Spleen (tissue), 11 donors: ENCODE measurements at regions not wholly inside any gene's neighbourhood (a gene's known extent, or its start where the extent isn't known, plus 50 kb on each side); places are given as distances from the start of the nearest gene placed in this dataset.

Experiments used
- DNase-seq: peaks from one replicate; pipeline ENCODE4 v3.0.0-alpha.2; 2020
- H3K27ac ChIP-seq, 8 donors: fragments of 200-600 bp; sonication (generic) in 7 of 8; 1 replicate in 4 of 8; 2 replicates in 4 of 8; pipeline versions ENCODE4 v1.5.0 to v1.8.0; 2016 to 2021; ENCODE audit warnings: inconsistent platforms in 4 of 8, mild to moderate bottlenecking in 4 of 8, moderate library complexity in 1 of 8
- H3K27me3 ChIP-seq, 7 donors: fragments of 200-600 bp; sonication (generic) in 6 of 7; replicated peaks in 1 of 7; 1 replicate in 4 of 7; 2 replicates in 3 of 7; pipeline versions ENCODE4 v1.5.0 to v1.8.0; 2016 to 2021; ENCODE audit warnings: inconsistent platforms in 3 of 7, mild to moderate bottlenecking in 1 of 7
- H3K36me3 ChIP-seq, 6 donors: fragments of 200-600 bp; sonication (generic) in 5 of 6; 1 replicate in 4 of 6; 2 replicates in 2 of 6; pipeline versions ENCODE4 v1.5.0 to v1.8.0; 2016 to 2021; ENCODE audit warnings: inconsistent platforms in 2 of 6
- H3K4me1 ChIP-seq, 6 donors: fragments of 200-600 bp; sonication (generic) in 5 of 6; 1 replicate in 3 of 6; 2 replicates in 3 of 6; pipeline versions ENCODE4 v1.5.0 to v1.8.0; 2016 to 2021; ENCODE audit warnings: inconsistent platforms in 3 of 6
- H3K4me3 ChIP-seq, 8 donors: fragments of 200-600 bp; sonication (generic) in 7 of 8; 1 replicate in 4 of 8; 2 replicates in 4 of 8; pipeline versions ENCODE4 v1.5.0 to v1.8.0; 2016 to 2021; ENCODE audit warnings: inconsistent platforms in 4 of 8, mild to moderate bottlenecking in 4 of 8, moderate library complexity in 2 of 8
- H3K9me3 ChIP-seq, 8 donors: fragments of 200-600 bp; sonication (generic) in 7 of 8; 1 replicate in 4 of 8; 2 replicates in 4 of 8; pipeline versions ENCODE4 v1.5.0 to v1.8.0; 2016 to 2021; ENCODE audit warnings: inconsistent platforms in 4 of 8
- POLR2A ChIP-seq, 3 donors: fragments of 450-650 bp; IDR thresholded peaks; one replicate each; pipeline ENCODE4 v1.5.1; 2017; ENCODE audit warnings: antibody characterized with exemption in 3 of 3, mild to moderate bottlenecking in 1 of 3
- POLR2AphosphoS5 ChIP-seq, 3 donors: sonication (generic); formaldehyde crosslinking; IDR thresholded peaks; one replicate each; pipeline ENCODE4 v1.5.1; 2017; ENCODE audit warnings: antibody characterized with exemption in 3 of 3
- WGBS, 5 donors: extraction: QIAGEN DNeasy Blood & Tissue Kit in 3 of 5; methylation state at CpG; one replicate each; pipeline versions ENCODE4 v1.1.5 to v1.1.7; 2013 to 2018; 5-methylcytosine and 5-hydroxymethylcytosine counted together
- intact Hi-C: fragments of 100-400 bp; cut with DNase I; formaldehyde crosslinking; loops from one replicate; pipeline ENCODE4 v1.15.0; 2023; ENCODE audit warnings: low total_unique reads
- TF ChIP-seq, protein P1 (sequence below), 11 experiments: fragments of 200-600 bp in 7 of 11; fragments of 450-650 bp in 4 of 11; sonication (generic) in 4 of 11; IDR thresholded peaks in 8 of 11; conservative IDR thresholded peaks in 3 of 11; 1 replicate in 7 of 11; 2 replicates in 4 of 11; pipeline versions ENCODE4 v1.4.0 to v1.8.0; 2016 to 2021; ENCODE audit warnings: antibody characterized with exemption in 11 of 11, inconsistent platforms in 4 of 11, mild to moderate bottlenecking in 1 of 11
- donor health status: healthy with polysubstance abuse.
- donor health status: DM: no; HTN: no; CAD: no; lungs with moderate emphysema.
- donor health status: DM: no; HTN: no; CAD: no.
- donor health status: Bipolar disorder and iron deficiency.
- donor health status: healthy.
- donor health status: DM: no; HTN: no; CAD: no.
- donor health status: DM: yes; HTN: yes; CAD: no.

DNA sequence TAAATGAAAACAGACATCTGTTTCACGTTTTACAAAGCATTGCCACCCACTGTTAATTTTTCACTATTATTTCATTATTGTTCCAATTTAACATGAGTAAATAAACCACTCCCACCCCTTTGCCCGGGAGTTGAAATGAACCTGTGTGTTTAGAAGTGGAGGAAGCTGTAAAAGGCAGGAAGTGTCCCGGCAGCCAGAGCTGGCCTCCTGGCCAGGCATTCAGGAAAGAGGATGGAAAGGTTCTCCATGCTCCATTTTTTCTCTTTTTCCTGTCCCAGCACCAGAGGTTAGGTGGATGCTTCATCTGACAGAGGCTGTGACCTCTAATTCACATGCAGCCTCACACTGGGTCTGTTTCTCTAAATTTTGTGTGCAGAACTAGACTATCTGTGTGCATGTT, 55.5 kb upstream of the LNX1 start:
- Histone ChIP-seq H3K27me3 (no peaks in the 10 kb centered on the region), H3K4me3 (no peak overlapping the region), H3K27ac (no peak overlapping the region), H3K36me3 (no peaks in the 10 kb centered on the region), H3K4me1 (peaks cover 0 to 7% (median 0%) of the 10 kb centered on the region in 6 donors), H3K9me3 (no peaks in the 10 kb centered on the region)
- intact Hi-C loops: no loop called here
- WGBS, 5 donors: 11 to 31% (median 16%) methylated on average over 3 of the region's 3 CpGs
- TF ChIP-seq, protein P1, sequence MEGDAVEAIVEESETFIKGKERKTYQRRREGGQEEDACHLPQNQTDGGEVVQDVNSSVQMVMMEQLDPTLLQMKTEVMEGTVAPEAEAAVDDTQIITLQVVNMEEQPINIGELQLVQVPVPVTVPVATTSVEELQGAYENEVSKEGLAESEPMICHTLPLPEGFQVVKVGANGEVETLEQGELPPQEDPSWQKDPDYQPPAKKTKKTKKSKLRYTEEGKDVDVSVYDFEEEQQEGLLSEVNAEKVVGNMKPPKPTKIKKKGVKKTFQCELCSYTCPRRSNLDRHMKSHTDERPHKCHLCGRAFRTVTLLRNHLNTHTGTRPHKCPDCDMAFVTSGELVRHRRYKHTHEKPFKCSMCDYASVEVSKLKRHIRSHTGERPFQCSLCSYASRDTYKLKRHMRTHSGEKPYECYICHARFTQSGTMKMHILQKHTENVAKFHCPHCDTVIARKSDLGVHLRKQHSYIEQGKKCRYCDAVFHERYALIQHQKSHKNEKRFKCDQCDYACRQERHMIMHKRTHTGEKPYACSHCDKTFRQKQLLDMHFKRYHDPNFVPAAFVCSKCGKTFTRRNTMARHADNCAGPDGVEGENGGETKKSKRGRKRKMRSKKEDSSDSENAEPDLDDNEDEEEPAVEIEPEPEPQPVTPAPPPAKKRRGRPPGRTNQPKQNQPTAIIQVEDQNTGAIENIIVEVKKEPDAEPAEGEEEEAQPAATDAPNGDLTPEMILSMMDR (IDR thresholded peaks at IDR 0.05 in 8 of 11, conservative IDR thresholded peaks at IDR 0.05 in 3 of 11): no peak
- peak in 1 of 3 donors; percentile 23 for TF ChIP-seq POLR2AphosphoS5 (IDR thresholded peaks at IDR 0.05)
- DNase-seq: no peak

DNA sequence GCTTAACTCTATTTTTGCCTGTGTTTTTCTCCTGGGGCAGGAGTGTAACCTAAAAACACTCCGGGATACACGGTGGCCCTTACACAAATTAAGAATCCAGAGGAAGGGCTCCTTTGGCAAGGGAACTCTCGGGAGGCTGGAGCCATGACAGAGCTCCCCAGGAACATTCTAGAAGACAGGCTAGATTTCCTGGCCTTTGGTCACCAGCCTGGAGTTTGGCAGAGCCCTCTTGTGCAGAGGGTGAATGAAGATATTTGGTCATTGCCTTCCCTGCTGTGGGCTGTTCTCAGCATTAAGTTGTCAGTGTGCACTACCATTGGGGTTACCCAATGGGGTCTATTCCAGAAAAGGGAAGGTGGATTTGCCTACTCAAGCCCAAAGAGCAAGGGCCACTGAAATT, 53.8 kb upstream of the LNX1 start:
- H3K27me3 ChIP-seq: no peaks in the 10 kb centered on the region
- intact Hi-C loops: no loop called here
- TF ChIP-seq POLR2AphosphoS5 (IDR thresholded peaks at IDR 0.05): no peak
- no peak for TF ChIP-seq POLR2A (IDR thresholded peaks at IDR 0.05)
- TF ChIP-seq, protein P1 (IDR thresholded peaks at IDR 0.05 in 8 of 11, conservative IDR thresholded peaks at IDR 0.05 in 3 of 11): no peak
- H3K27ac ChIP-seq: no peak overlapping the region
- H3K9me3 ChIP-seq: no peaks in the 10 kb centered on the region
- H3K4me3 ChIP-seq: no peak overlapping the region
- DNase-seq: no peak
- no peaks in the 10 kb centered on the region for H3K36me3 ChIP-seq
- peaks cover 0 to 7% (median 0%) of the 10 kb centered on the region in 6 donors for H3K4me1 ChIP-seq
- 83 to 98% (median 90%) methylated on average over 3 of the region's 3 CpGs for WGBS, 5 donors

GRCh38 chr4:53644607-53645006, 53.3 kb upstream of the LNX1 start:
- H3K4me1 ChIP-seq: peaks cover 0 to 7% (median 0%) of the 10 kb centered on the region in 6 donors
- H3K27ac ChIP-seq: no peak overlapping the region
- TF ChIP-seq POLR2A (IDR thresholded peaks at IDR 0.05): no peak
- TF ChIP-seq, protein P1 (IDR thresholded peaks at IDR 0.05 in 8 of 11, conservative IDR thresholded peaks at IDR 0.05 in 3 of 11): no peak
- TF ChIP-seq POLR2AphosphoS5 (IDR thresholded peaks at IDR 0.05): no peak
- no peak for DNase-seq
- H3K4me3 ChIP-seq: no peak overlapping the region
- H3K27me3 ChIP-seq: no peaks in the 10 kb centered on the region
- intact Hi-C loops: no loop called here
- H3K36me3 ChIP-seq: no peaks in the 10 kb centered on the region
- WGBS, 5 donors: 58 to 83% (median 73%) methylated on average over 3 of the region's 3 CpGs
- H3K9me3 ChIP-seq: no peaks in the 10 kb centered on the region
